ENCODE measurements at regions not wholly inside any gene's neighbourhood (a gene's known extent, or its start where the extent isn't known, plus 50 kb on each side); places are given as distances from the start of the nearest gene placed in this dataset.

GRCh38 chr10:59068581-59069191 lies 107.8 kb upstream of the PHYHIPL start:
- TF ChIP-seq NR3C1 (IDR thresholded peaks at IDR 0.05), result no peak
- no peak for TF ChIP-seq JUN (IDR thresholded peaks at IDR 0.05)
- no peak for TF ChIP-seq CHD4 (IDR thresholded peaks at IDR 0.05; ENCODE audit: borderline replicate concordance)
- TF ChIP-seq, protein P1, sequence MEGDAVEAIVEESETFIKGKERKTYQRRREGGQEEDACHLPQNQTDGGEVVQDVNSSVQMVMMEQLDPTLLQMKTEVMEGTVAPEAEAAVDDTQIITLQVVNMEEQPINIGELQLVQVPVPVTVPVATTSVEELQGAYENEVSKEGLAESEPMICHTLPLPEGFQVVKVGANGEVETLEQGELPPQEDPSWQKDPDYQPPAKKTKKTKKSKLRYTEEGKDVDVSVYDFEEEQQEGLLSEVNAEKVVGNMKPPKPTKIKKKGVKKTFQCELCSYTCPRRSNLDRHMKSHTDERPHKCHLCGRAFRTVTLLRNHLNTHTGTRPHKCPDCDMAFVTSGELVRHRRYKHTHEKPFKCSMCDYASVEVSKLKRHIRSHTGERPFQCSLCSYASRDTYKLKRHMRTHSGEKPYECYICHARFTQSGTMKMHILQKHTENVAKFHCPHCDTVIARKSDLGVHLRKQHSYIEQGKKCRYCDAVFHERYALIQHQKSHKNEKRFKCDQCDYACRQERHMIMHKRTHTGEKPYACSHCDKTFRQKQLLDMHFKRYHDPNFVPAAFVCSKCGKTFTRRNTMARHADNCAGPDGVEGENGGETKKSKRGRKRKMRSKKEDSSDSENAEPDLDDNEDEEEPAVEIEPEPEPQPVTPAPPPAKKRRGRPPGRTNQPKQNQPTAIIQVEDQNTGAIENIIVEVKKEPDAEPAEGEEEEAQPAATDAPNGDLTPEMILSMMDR (IDR thresholded peaks at IDR 0.05), result no peak
- TF ChIP-seq MAX (IDR thresholded peaks at IDR 0.05), result no peak
- no peak for TF ChIP-seq ZSCAN20 (CRISPR knock-in tag; IDR thresholded peaks at IDR 0.05)
- no peak for TF ChIP-seq EP300 (IDR thresholded peaks at IDR 0.05)
- TF ChIP-seq REST (IDR thresholded peaks at IDR 0.05), result no peak
- TF ChIP-seq BHLHE40 (IDR thresholded peaks at IDR 0.05; ENCODE audit: low read depth, low read length), result no peak
- TF ChIP-seq ELK1 (IDR thresholded peaks at IDR 0.05; ENCODE audit: low read depth, low read length), result no peak
- no peak for TF ChIP-seq EHMT2 (IDR thresholded peaks at IDR 0.05; ENCODE audit: low read depth)
- TF ChIP-seq CHD2 (IDR thresholded peaks at IDR 0.05; ENCODE audit: low read length, partially characterized antibody), result no peak
- TF ChIP-seq GATA3 (IDR thresholded peaks at IDR 0.05; ENCODE audit: borderline replicate concordance), result no peak
